ENCODE measurements at regions not wholly inside any gene's neighbourhood (a gene's known extent, or its start where the extent isn't known, plus 50 kb on each side); places are given as distances from the start of the nearest gene placed in this dataset.

- Histone ChIP-seq H3K9ac (ENCODE audit: low read depth, low read length) (no peak overlapping the region), H3K4ac (ENCODE audit: low read depth, low read length) (no peak overlapping the region), H4K5ac (ENCODE audit: low read depth, low read length) (no peak overlapping the region), H3K14ac (replicated peaks; ENCODE audit: low read depth, low read length) (no peak overlapping the region), H2AK9ac (replicated peaks; ENCODE audit: low read depth, low read length, poor library complexity) (no peak overlapping the region), H4K20me1 (ENCODE audit: insufficient read depth, low read length) (no peaks in the 10 kb centered on the region), H3K79me1 (ENCODE audit: low read depth in 1 of 2, low read length in 2 of 2) (no peaks in the 10 kb centered on the region), H2BK15ac (ENCODE audit: low read depth, low read length) (no peak overlapping the region), H2AFZ (replicated peaks; ENCODE audit: low read length, poor library complexity) (no peak overlapping the region), H3K9me3 (ENCODE audit: control insufficient read depth, insufficient read depth, low read length) (no peaks in the 10 kb centered on the region), H2BK5ac (ENCODE audit: low read depth, low read length, poor library complexity, severe bottlenecking) (no peak overlapping the region), H3K56ac (ENCODE audit: extremely low read depth, insufficient read depth, low read length) (no peak overlapping the region), H2BK20ac (ENCODE audit: low read depth, low read length) (no peak overlapping the region), H3K4me1 (ENCODE audit: control insufficient read depth, insufficient read depth, low read length) (no peaks in the 10 kb centered on the region), H2BK120ac (ENCODE audit: low read depth, low read length) (no peak overlapping the region), H3K27ac (ENCODE audit: insufficient read depth, low read length) (no peak overlapping the region), H3K23ac (ENCODE audit: low read depth, low read length) (no peak overlapping the region), H3K27me3 (ENCODE audit: control insufficient read depth, insufficient read depth, low read length) (peaks cover 9% of the 10 kb centered on the region; the same call in 1 of the 2 replicates), H4K91ac (ENCODE audit: insufficient read depth, low read depth, low read length) (no peak overlapping the region), H3K4me2 (ENCODE audit: low read depth, low read length) (no peak overlapping the region), H3K18ac (ENCODE audit: low read depth, low read length) (no peak overlapping the region), H3K9me1 (ENCODE audit: insufficient read depth, low read length) (no peaks in the 10 kb centered on the region), H3K36me3 (ENCODE audit: control insufficient read depth, insufficient read depth, low read length) (no peaks in the 10 kb centered on the region), H2AK5ac (ENCODE audit: low read depth, low read length) (no peak overlapping the region), H3K4me3 (ENCODE audit: insufficient read depth, low read depth, low read length) (no peak overlapping the region), H4K8ac (ENCODE audit: low read depth in 2 of 2, low read length in 2 of 2) (no peak overlapping the region)
- dilution Hi-C loops (cut with HindIII; ENCODE audit: low sequenced_read_pairs, unreplicated experiment) (no loop called here), intact Hi-C loops (cut with micrococcal nuclease) (no loop called here), in situ Hi-C loops (cut with MboI; ENCODE audit: low sequenced_read_pairs) (no loop called here)
- no TSS peak for BruUV-seq (replicated peaks)
- WGBS, 2 experiments (ENCODE audit: extremely low coverage in 2 of 2, insufficient read length in 1 of 2), result no CpG with 5 or more reads among the region's 4 CpGs
- CTCF ChIA-PET, result no interaction called here
- POLR2A ChIA-PET (ENCODE audit: unreplicated experiment), result no interaction called here
- no peak for TF ChIP-seq CEBPB (IDR thresholded peaks at IDR 0.05; ENCODE audit: low read depth, low read length)
- no peak for TF ChIP-seq MAFK (IDR thresholded peaks at IDR 0.05; ENCODE audit: low read depth, low read length)
- no peak for TF ChIP-seq USF2 (IDR thresholded peaks at IDR 0.05; ENCODE audit: low read depth, low read length)
- no peak for TF ChIP-seq RAD21 (IDR thresholded peaks at IDR 0.05; ENCODE audit: low read length)
- TF ChIP-seq SMC3 (IDR thresholded peaks at IDR 0.05; ENCODE audit: low read depth, low read length), result no peak
- TF ChIP-seq MXI1 (IDR thresholded peaks at IDR 0.05; ENCODE audit: borderline replicate concordance, low read depth, low read length), result no peak
- no peak for TF ChIP-seq RCOR1 (IDR thresholded peaks at IDR 0.05; ENCODE audit: insufficient replicate concordance, low read length)
- ATAC-seq (ENCODE audit: low read depth) (no peak), DNase-seq (no peak)
These were observed 97.9 kb upstream of the SYT13 start for GRCh38 chr11:45384016-45384415.

All from IMR-90 (cell line).